HCT116 (cell line): ENCODE measurements at regions not wholly inside any gene's neighbourhood (a gene's known extent, or its start where the extent isn't known, plus 50 kb on each side); places are given as distances from the start of the nearest gene placed in this dataset.

Source experiments
- CEBPB ChIP-seq: IDR thresholded peaks from 2 replicates; pipeline ENCODE4 v1.6.1; 2012; ENCODE audit warnings: low read depth
- MAX ChIP-seq: IDR thresholded peaks from 2 replicates; pipeline ENCODE4 v1.6.1; 2012
- POLR2A ChIP-seq: IDR thresholded peaks from 2 replicates; pipeline ENCODE4 v1.7.0; 2011; ENCODE audit warnings: borderline replicate concordance; ENCODE audit not compliant: insufficient read depth, insufficient read length; ENCODE audit errors: extremely low read depth
- POLR2AphosphoS5 ChIP-seq: IDR thresholded peaks from 2 replicates; pipeline ENCODE4 v1.6.1; 2011; ENCODE audit warnings: mild to moderate bottlenecking, low read depth, low read length, moderate library complexity
- REST ChIP-seq: IDR thresholded peaks from 2 replicates; pipeline ENCODE4 v1.6.1; 2012; ENCODE audit warnings: low read depth
- SIN3A ChIP-seq: IDR thresholded peaks from 2 replicates; pipeline ENCODE4 v1.6.1; 2012; ENCODE audit warnings: low read depth
- YY1 ChIP-seq: IDR thresholded peaks from 2 replicates; pipeline ENCODE4 v1.6.1; 2011; ENCODE audit warnings: low read length, low read depth, moderate library complexity, mild to moderate bottlenecking; ENCODE audit not compliant: insufficient replicate concordance; ENCODE audit errors: extremely low read depth
- TF ChIP-seq, protein P1 (sequence below), 3 experiments: fragments of 200-600 bp in 1 of 3; sonication (generic) in 1 of 3; IDR thresholded peaks in 2 of 3; conservative IDR thresholded peaks in 1 of 3; 2 replicates each; pipeline ENCODE4 v1.5.1; 2012 to 2017; ENCODE audit warnings: low read depth in 2 of 3, low read length in 2 of 3, antibody characterized with exemption in 1 of 3, borderline replicate concordance in 1 of 3, control low read depth in 1 of 3, mild to moderate bottlenecking in 1 of 3, mixed read lengths in 1 of 3, mixed run types in 1 of 3, moderate library complexity in 1 of 3; ENCODE audit not compliant: insufficient read depth in 1 of 3

GRCh38 chr4:20641976-20642375, 58.3 kb upstream of the PACRGL start:
- TF ChIP-seq, protein P1, sequence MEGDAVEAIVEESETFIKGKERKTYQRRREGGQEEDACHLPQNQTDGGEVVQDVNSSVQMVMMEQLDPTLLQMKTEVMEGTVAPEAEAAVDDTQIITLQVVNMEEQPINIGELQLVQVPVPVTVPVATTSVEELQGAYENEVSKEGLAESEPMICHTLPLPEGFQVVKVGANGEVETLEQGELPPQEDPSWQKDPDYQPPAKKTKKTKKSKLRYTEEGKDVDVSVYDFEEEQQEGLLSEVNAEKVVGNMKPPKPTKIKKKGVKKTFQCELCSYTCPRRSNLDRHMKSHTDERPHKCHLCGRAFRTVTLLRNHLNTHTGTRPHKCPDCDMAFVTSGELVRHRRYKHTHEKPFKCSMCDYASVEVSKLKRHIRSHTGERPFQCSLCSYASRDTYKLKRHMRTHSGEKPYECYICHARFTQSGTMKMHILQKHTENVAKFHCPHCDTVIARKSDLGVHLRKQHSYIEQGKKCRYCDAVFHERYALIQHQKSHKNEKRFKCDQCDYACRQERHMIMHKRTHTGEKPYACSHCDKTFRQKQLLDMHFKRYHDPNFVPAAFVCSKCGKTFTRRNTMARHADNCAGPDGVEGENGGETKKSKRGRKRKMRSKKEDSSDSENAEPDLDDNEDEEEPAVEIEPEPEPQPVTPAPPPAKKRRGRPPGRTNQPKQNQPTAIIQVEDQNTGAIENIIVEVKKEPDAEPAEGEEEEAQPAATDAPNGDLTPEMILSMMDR (IDR thresholded peaks at IDR 0.05 in 2 of 3, conservative IDR thresholded peaks at IDR 0.05 in 1 of 3; ENCODE audit: borderline replicate concordance in 1 of 3, insufficient read depth in 1 of 3, low read depth in 2 of 3, low read length in 2 of 3) = no peak
- TF ChIP-seq CEBPB (no peak), REST (no peak), MAX (no peak), POLR2A (no peak), POLR2AphosphoS5 (no peak), YY1 (no peak), SIN3A (no peak)
